HepG2 (cell line): ENCODE measurements at regions not wholly inside any gene's neighbourhood (a gene's known extent, or its start where the extent isn't known, plus 50 kb on each side); places are given as distances from the start of the nearest gene placed in this dataset.

Experiments used
- ATAC-seq: fragments of 200-7000 bp; cut with Tn5 transposase; 3 replicates; pipeline ENCODE4 v1.9.1; 2020; ENCODE audit warnings: mild to moderate bottlenecking, moderate library complexity
- BruUV-seq: library from RNA; stranded (reverse); fragments of 400-500 nt; replicated peaks from 2 replicates; lab custom pipeline; 2021; lab: Mats Ljungman, UMichigan
- CTCF ChIA-PET: fragments of 300-600 bp; formaldehyde crosslinking; extraction: SDS; loops from one replicate; lab custom pipeline; 2021; ENCODE audit warnings: low total read pairs, inconsistent platforms, low intra/inter-chr PET ratio; lab: Yijun Ruan, JAX
- POLR2A ChIA-PET: fragments of 350-600 bp; sonication (Branson Sonifier 250); formaldehyde crosslinking; loops from one replicate; lab custom pipeline; 2020; ENCODE audit warnings: antibody characterized with exemption, inconsistent platforms; lab: Yijun Ruan, JAX
- DNase-seq: peaks from one replicate; pipeline ENCODE4 v3.0.0-alpha.2; 2015; ENCODE audit warnings: low spot score
- FAIRE-seq: peaks from 3 replicates; lab custom pipeline; 2011; peaks lifted over from hg19 to GRCh38; lab: Jason Lieb, UNC
- H2AFZ ChIP-seq: one replicate; pipeline ENCODE4 v1.6.1; 2011; ENCODE audit warnings: low read length, inconsistent platforms
- H3K27ac ChIP-seq: fragments of 300-600 bp; 3 replicates; pipeline ENCODE4 v1.8.0; 2011; ENCODE audit warnings: mixed run types, mild to moderate bottlenecking, mixed read lengths, low read length, inconsistent platforms; ENCODE audit not compliant: insufficient read depth; ENCODE audit errors: extremely low read length
- H3K27me3 ChIP-seq, 2 experiments: fragments of 200-600 bp in 1 of 2; 2 replicates in 1 of 2; 3 replicates in 1 of 2; pipeline versions ENCODE4 v1.6.0 to v1.8.0; 2011; ENCODE audit warnings: low read length in 2 of 2, mild to moderate bottlenecking in 2 of 2, moderate library complexity in 2 of 2, inconsistent platforms in 1 of 2; ENCODE audit not compliant: insufficient read depth in 2 of 2, control insufficient read depth in 1 of 2
- H3K36me3 ChIP-seq, 2 experiments: fragments of 200-600 bp in 1 of 2; replicated peaks in 1 of 2; 2 replicates in 1 of 2; 3 replicates in 1 of 2; pipeline versions ENCODE4 v1.5.1 to v1.8.0; 2011; ENCODE audit warnings: low read length in 2 of 2, inconsistent platforms in 1 of 2; ENCODE audit not compliant: insufficient read depth in 2 of 2, control insufficient read depth in 1 of 2
- H3K4me1 ChIP-seq: 2 replicates; pipeline ENCODE4 v1.5.1; 2012; ENCODE audit warnings: low read length, inconsistent platforms; ENCODE audit not compliant: insufficient read depth
- H3K4me2 ChIP-seq: 2 replicates; pipeline ENCODE4 v1.6.0; 2011; ENCODE audit warnings: low read depth, low read length, inconsistent platforms
- H3K4me3 ChIP-seq, 3 experiments: fragments of 200-600 bp in 1 of 3; sonication (generic), shearing (Covaris generic) in 1 of 3; replicated peaks in 1 of 3; 2 replicates each; pipeline ENCODE4 v1.5.1; 2011 to 2016; ENCODE audit warnings: low read length in 3 of 3, inconsistent platforms in 2 of 3, low read depth in 2 of 3, mild to moderate bottlenecking in 2 of 3, control low read depth in 1 of 3, mixed read lengths in 1 of 3; ENCODE audit not compliant: insufficient read depth in 1 of 3
- H3K79me2 ChIP-seq: one replicate; pipeline ENCODE4 v1.6.1; 2011; ENCODE audit warnings: low read length, inconsistent platforms; ENCODE audit not compliant: insufficient read depth
- H3K9ac ChIP-seq: 2 replicates; pipeline ENCODE4 v1.6.0; 2011; ENCODE audit warnings: mild to moderate bottlenecking, low read depth, low read length, inconsistent platforms; ENCODE audit not compliant: insufficient read depth
- H3K9me3 ChIP-seq: 2 replicates; pipeline ENCODE4 v1.5.1; 2012; ENCODE audit warnings: mild to moderate bottlenecking, low read length
- H4K20me1 ChIP-seq: 2 replicates; pipeline ENCODE4 v1.6.0; 2011; ENCODE audit warnings: inconsistent platforms, mild to moderate bottlenecking, low read length, moderate library complexity; ENCODE audit not compliant: insufficient read depth
- FOXA1 ChIP-seq, 2 experiments: fragments of 450-650 bp in 1 of 2; sonication (generic) in 1 of 2; formaldehyde crosslinking in 1 of 2; IDR thresholded peaks; 2 replicates each; pipeline versions ENCODE4 v1.4.0 to v1.6.1; 2016 to 2020; ENCODE audit warnings: missing genetic modification reagents in 1 of 2
- GABPB1 ChIP-seq: IDR thresholded peaks from 2 replicates; pipeline ENCODE4 v1.6.1; 2016; ENCODE audit warnings: mild to moderate bottlenecking, missing genetic modification reagents, moderate library complexity, missing compliant biosample characterization
- HMGA1 ChIP-seq: sonication (generic); formaldehyde crosslinking; conservative IDR thresholded peaks from 2 replicates; pipeline ENCODE4 v1.4.0; 2020; ENCODE audit warnings: missing genetic modification reagents
- KDM2A ChIP-seq: sonication (generic); formaldehyde crosslinking; IDR thresholded peaks from 2 replicates; pipeline ENCODE4 v1.4.0; 2020; ENCODE audit warnings: low read depth, missing genetic modification reagents, borderline replicate concordance
- MIER2 ChIP-seq: IDR thresholded peaks from 2 replicates; pipeline ENCODE4 v1.6.1; 2016; ENCODE audit warnings: missing biosample characterization, missing genetic modification reagents
- MYC ChIP-seq: sonication (generic); formaldehyde crosslinking; IDR thresholded peaks from 2 replicates; pipeline ENCODE4 v1.9.0; 2021; ENCODE audit warnings: missing genetic modification reagents, borderline replicate concordance
- NFE2L1 ChIP-seq: sonication (generic); formaldehyde crosslinking; IDR thresholded peaks from 2 replicates; pipeline ENCODE4 v1.4.0; 2020; ENCODE audit warnings: missing genetic modification reagents, mild to moderate bottlenecking, borderline replicate concordance
- NPAS2 ChIP-seq: sonication (generic); formaldehyde crosslinking; IDR thresholded peaks from 2 replicates; pipeline ENCODE4 v1.8.0; 2022; ENCODE audit warnings: mild to moderate bottlenecking, missing genetic modification reagents, borderline replicate concordance
- PITX1 ChIP-seq: sonication (generic); formaldehyde crosslinking; IDR thresholded peaks from 2 replicates; pipeline ENCODE4 v1.5.1; 2020; ENCODE audit warnings: mild to moderate bottlenecking, missing genetic modification reagents
- POLR2AphosphoS5 ChIP-seq: IDR thresholded peaks from 2 replicates; pipeline ENCODE4 v1.6.1; 2012; ENCODE audit warnings: low read depth, low read length
- SALL2 ChIP-seq: sonication (generic); formaldehyde crosslinking; IDR thresholded peaks from 2 replicates; pipeline ENCODE4 v1.8.1; 2023; ENCODE audit warnings: mild to moderate bottlenecking, missing genetic modification reagents, inconsistent platforms
- SP1 ChIP-seq, 2 experiments: fragments of 450-650 bp in 1 of 2; sonication (generic) in 1 of 2; formaldehyde crosslinking in 1 of 2; IDR thresholded peaks; 2 replicates each; pipeline versions ENCODE4 v1.4.0 to v1.6.1; 2016 to 2020; ENCODE audit warnings: missing genetic modification reagents in 1 of 2
- SP4 ChIP-seq: sonication (generic); formaldehyde crosslinking; IDR thresholded peaks from 2 replicates; pipeline ENCODE4 v1.8.1; 2023; ENCODE audit warnings: mild to moderate bottlenecking, missing genetic modification reagents
- ZBTB21 ChIP-seq: sonication (generic); formaldehyde crosslinking; IDR thresholded peaks from 2 replicates; pipeline ENCODE4 v1.4.0; 2020; ENCODE audit warnings: missing genetic modification reagents
- ZNF598 ChIP-seq: sonication (generic); formaldehyde crosslinking; IDR thresholded peaks from 2 replicates; pipeline ENCODE4 v1.5.1; 2020; ENCODE audit warnings: mild to moderate bottlenecking, missing genetic modification reagents, borderline replicate concordance
- ZNF891 ChIP-seq: sonication (generic); formaldehyde crosslinking; IDR thresholded peaks from 2 replicates; pipeline ENCODE4 v1.5.0; 2020; ENCODE audit warnings: mild to moderate bottlenecking, missing genetic modification reagents
- WGBS: methylation state at CpG from one replicate; pipeline ENCODE4 v1.1.6; 2017; ENCODE audit warnings: low lambda C conversion rate; 5-methylcytosine and 5-hydroxymethylcytosine counted together
- in situ Hi-C: cut with HindIII; loops from 2 replicates; pipeline ENCODE4 v1.10.0; 2017; ENCODE audit warnings: low pct_unique_long_range_greater_than_20kb; ENCODE audit not compliant: extremely low pct_ligation_motif_present
- intact Hi-C: fragments of 100-400 bp; cut with micrococcal nuclease; formaldehyde crosslinking; loops from one replicate; pipeline ENCODE4 v1.10.0; 2022; ENCODE audit not compliant: unreplicated experiment
- TF ChIP-seq, protein P1 (sequence below): sonication (generic); formaldehyde crosslinking; IDR thresholded peaks from 2 replicates; pipeline ENCODE4 v1.5.1; 2020; ENCODE audit warnings: missing genetic modification reagents, mild to moderate bottlenecking, borderline replicate concordance
- TF ChIP-seq, protein P2 (sequence below): IDR thresholded peaks from 2 replicates; pipeline ENCODE4 v1.6.1; 2012; ENCODE audit warnings: inconsistent platforms
- TF ChIP-seq, protein P3 (sequence below): sonication (generic); formaldehyde crosslinking; IDR thresholded peaks from 2 replicates; pipeline ENCODE4 v1.5.0; 2020; ENCODE audit warnings: missing genetic modification reagents

DNA sequence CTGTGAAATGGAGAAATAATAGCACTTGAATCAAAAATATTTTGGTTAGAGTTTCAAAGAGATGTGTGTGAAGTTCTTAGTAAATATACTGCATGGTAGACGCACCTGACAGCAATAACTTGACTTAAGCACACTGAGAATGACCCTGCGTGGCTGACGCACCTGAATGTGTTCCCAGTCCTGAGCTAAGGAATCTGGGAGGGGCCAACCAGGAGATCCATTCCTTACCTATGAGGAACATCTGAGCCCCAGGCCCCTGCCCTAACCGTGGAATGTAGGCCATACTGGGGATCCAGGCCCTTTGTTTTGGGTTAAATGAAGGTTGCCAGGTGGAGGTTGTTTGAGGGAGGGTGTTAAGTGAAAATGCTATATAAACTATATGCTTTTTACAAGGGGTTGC is 284.4 kb downstream of the RBM43 start:
- H3K4me2 ChIP-seq, result no peak overlapping the region
- H3K79me2 ChIP-seq, result no peaks in the 10 kb centered on the region
- FAIRE-seq, result no peak
- POLR2A ChIA-PET, result no interaction called here
- no peaks in the 10 kb centered on the region for H3K27me3 ChIP-seq
- TF ChIP-seq MIER2 (CRISPR knock-in tag), result no peak
- TF ChIP-seq KDM2A, result no peak
- no peak for TF ChIP-seq PITX1 (CRISPR knock-in tag)
- TF ChIP-seq, protein P1, sequence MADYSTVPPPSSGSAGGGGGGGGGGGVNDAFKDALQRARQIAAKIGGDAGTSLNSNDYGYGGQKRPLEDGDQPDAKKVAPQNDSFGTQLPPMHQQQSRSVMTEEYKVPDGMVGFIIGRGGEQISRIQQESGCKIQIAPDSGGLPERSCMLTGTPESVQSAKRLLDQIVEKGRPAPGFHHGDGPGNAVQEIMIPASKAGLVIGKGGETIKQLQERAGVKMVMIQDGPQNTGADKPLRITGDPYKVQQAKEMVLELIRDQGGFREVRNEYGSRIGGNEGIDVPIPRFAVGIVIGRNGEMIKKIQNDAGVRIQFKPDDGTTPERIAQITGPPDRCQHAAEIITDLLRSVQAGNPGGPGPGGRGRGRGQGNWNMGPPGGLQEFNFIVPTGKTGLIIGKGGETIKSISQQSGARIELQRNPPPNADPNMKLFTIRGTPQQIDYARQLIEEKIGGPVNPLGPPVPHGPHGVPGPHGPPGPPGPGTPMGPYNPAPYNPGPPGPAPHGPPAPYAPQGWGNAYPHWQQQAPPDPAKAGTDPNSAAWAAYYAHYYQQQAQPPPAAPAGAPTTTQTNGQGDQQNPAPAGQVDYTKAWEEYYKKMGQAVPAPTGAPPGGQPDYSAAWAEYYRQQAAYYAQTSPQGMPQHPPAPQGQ, result no peak
- no peak for TF ChIP-seq ZBTB21 (CRISPR knock-in tag)
- TF ChIP-seq ZNF891, result no peak
- TF ChIP-seq ZNF598 (CRISPR knock-in tag), result no peak
- TF ChIP-seq, all 625 proteins: peak for 0
- in situ Hi-C loops (no loop called here), intact Hi-C loops (no loop called here)
- H3K27ac ChIP-seq, result no peak overlapping the region
- no peaks in the 10 kb centered on the region for H3K36me3 ChIP-seq
- no peak overlapping the region for H3K9ac ChIP-seq
- H3K9me3 ChIP-seq, result no peaks in the 10 kb centered on the region
- 2% methylated on average over 4 of the region's 4 CpGs for WGBS
- no TSS peak for BruUV-seq
- ATAC-seq (no peak), DNase-seq (no peak)
- no peaks in the 10 kb centered on the region for H4K20me1 ChIP-seq
- no peak overlapping the region for H2AFZ ChIP-seq
- H3K4me1 ChIP-seq, result no peaks in the 10 kb centered on the region
- CTCF ChIA-PET, result no interaction called here
- H3K4me3 ChIP-seq, result no peak overlapping the region

DNA sequence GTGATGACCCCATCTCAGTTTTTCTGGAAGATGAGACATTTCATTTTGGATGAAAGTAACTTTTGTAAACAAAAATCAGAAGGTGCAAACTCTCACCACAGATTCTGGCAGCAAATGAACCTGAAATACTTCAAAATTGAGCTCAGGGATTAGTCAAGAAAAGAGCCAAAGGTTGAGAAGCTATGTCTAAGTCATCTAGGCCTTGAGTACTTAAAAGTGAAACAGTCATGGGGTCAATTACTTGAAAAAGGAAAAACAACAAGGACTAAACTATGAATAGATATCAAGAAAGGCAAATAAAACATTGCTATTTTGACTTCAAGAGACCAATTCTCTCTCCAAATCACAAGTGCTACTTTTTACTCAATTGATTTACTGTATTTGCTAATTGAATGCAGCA is 285.1 kb downstream of the RBM43 start:
- intact Hi-C loops, result no loop called here
- no peaks in the 10 kb centered on the region for H3K9me3 ChIP-seq
- no peak overlapping the region for H3K4me3 ChIP-seq
- no peak overlapping the region for H3K9ac ChIP-seq
- no peak overlapping the region for H3K4me2 ChIP-seq
- no peak overlapping the region for H3K27ac ChIP-seq
- no TSS peak for BruUV-seq
- H3K4me1 ChIP-seq, result no peaks in the 10 kb centered on the region
- H2AFZ ChIP-seq, result no peak overlapping the region
- in situ Hi-C loops, result no loop called here
- ChIA-PET CTCF (no interaction called here), POLR2A (no interaction called here)
- H3K27me3 ChIP-seq, result no peaks in the 10 kb centered on the region
- FAIRE-seq (no peak), ATAC-seq (no peak), DNase-seq (no peak)
- no peaks in the 10 kb centered on the region for H3K79me2 ChIP-seq
- H4K20me1 ChIP-seq, result no peaks in the 10 kb centered on the region
- H3K36me3 ChIP-seq, result no peaks in the 10 kb centered on the region
- TF ChIP-seq NFE2L1 (CRISPR knock-in tag), result no peak
- TF ChIP-seq, protein P2, sequence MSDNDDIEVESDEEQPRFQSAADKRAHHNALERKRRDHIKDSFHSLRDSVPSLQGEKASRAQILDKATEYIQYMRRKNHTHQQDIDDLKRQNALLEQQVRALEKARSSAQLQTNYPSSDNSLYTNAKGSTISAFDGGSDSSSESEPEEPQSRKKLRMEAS, result no peak
- TF ChIP-seq SALL2 (CRISPR knock-in tag), result no peak
- TF ChIP-seq FOXA1 (IDR thresholded peaks at IDR 0.05), result no peak
- no peak for TF ChIP-seq FOXA1 (CRISPR knock-in tag; IDR thresholded peaks at IDR 0.05)
- TF ChIP-seq NPAS2, result no peak
- TF ChIP-seq SP4 (CRISPR knock-in tag), result no peak
- no peak for TF ChIP-seq HMGA1
- TF ChIP-seq GABPB1 (CRISPR knock-in tag), result no peak
- TF ChIP-seq MYC (CRISPR knock-in tag), result no peak
- no peak for TF ChIP-seq SP1 (IDR thresholded peaks at IDR 0.05)
- TF ChIP-seq SP1 (CRISPR knock-in tag; IDR thresholded peaks at IDR 0.05), result no peak
- no peak for TF ChIP-seq POLR2AphosphoS5
- TF ChIP-seq, protein P3, sequence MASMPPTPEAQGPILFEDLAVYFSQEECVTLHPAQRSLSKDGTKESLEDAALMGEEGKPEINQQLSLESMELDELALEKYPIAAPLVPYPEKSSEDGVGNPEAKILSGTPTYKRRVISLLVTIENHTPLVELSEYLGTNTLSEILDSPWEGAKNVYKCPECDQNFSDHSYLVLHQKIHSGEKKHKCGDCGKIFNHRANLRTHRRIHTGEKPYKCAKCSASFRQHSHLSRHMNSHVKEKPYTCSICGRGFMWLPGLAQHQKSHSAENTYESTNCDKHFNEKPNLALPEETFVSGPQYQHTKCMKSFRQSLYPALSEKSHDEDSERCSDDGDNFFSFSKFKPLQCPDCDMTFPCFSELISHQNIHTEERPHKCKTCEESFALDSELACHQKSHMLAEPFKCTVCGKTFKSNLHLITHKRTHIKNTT (CRISPR knock-in tag), result no peak
